Renal pelvis (tissue), 1 donor: ENCODE measurements at regions not wholly inside any gene's neighbourhood (a gene's known extent, or its start where the extent isn't known, plus 50 kb on each side); places are given as distances from the start of the nearest gene placed in this dataset.

Experiments used
- DNase-seq: peaks from one replicate; pipeline ENCODE4 v3.0.0-alpha.2; 2013

DNA sequence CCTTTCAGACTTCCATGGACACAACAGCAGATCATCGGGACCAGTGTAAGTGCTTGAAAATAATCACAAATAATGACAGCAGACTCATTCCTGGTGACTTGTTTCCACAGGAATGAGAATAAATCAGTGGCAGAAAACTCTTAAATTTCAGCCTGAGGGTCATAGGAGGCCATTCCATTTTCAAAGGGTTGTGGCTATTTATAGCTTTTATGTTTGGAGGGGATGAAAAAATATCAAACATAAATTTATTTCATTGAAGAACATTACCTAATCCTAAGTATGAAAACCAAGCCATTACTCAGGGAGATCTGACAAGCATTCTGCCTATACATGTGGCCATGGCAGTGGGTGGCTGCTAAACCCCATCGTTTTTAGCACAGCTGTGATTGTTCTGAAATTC, 173.6 kb upstream of the CNR1 start:
- no peak for DNase-seq

DNA sequence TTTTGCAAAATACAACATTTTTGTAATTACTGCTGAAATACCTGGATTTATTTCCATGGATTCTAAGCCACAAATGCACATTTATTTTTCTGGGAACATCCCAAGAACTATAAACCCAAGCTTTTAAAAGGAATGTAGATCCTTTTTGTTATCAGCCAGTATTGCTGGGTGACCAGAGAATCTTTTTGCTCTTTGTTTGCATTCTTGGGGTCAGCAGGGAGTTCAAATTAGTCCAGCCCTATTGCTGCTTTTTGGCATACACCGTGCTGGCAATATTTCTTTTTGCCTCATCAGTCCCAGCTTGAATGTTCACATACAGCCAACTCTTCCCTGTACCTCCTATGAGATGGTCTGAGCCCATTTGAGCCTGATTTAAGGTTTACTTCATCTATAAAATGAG, 155.2 kb upstream of the CNR1 start:
- no peak for DNase-seq

GRCh38 chr6:88311561-88311960, 145.4 kb upstream of the CNR1 start:
- no peak for DNase-seq

- DNase-seq = no peak
Measured at GRCh38 chr6:88304520-88304919, 138.4 kb upstream of the CNR1 start.

DNA sequence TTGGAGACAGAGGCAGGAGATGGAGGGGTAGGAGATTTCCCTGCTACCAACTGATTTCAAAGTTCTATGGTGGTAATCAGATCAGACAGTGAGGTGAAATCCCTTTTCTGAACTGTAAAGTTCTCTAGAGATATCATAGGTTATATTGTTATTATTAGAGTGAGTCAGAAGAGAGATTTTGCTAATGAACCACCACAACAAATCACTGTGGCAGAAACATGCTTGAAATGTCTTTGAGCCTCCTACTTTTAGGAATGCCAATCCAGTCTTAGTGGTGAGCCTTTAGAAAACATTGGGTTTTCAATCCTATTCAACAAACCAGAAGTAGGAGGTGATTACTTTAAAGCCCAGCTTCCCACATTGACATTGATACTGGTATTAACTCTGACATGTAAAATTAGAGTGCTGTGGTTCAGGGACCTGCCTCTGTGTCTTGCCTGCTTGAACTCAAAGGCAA, 136.7 kb upstream of the CNR1 start:
- no peak for DNase-seq

GRCh38 chr6:88301888-88302768, 136.0 kb upstream of the CNR1 start:
- DNase-seq = no peak

GRCh38 chr6:88301256-88301655, 135.1 kb upstream of the CNR1 start:
- no peak for DNase-seq

DNA sequence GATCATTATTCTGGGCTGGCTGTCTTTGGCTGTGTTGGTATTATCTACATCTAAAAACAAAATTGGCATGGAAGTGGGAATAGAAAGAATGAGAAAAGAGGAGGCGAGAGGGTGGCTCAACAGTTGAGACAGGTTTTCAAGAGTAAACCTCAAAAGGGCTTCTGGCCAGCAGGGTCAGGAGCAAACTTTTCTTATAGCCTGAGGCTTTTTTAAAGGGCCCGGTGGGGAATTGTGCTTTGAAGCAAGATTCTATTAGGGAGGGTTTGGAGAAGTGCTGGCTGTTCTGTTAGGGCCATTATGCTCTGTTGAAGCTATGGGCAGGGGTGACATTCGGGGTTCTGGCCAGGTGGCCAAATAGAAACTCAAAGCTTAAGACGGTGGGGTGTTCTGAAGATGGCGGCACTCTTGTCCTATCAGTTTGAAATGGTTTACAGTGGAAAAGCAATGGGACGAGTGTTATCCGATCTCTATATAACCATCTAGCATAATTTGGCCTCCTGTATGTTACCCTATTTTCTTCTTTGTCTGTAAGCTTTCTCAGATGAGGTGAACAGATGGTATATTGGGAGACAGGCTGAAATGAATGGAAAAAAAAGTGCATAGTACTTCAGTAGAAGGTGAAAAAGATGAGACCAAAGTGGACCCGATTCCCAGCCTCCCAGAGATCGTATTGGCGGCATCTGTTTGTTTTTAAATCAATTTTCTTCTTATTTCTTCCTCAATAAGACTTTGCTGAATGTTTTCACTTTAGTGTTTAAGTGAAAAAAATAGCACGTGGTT, 132.1 kb upstream of the CNR1 start:
- no peak for DNase-seq

GRCh38 chr6:88296694-88297093, 130.5 kb upstream of the CNR1 start:
- no peak for DNase-seq

- no peak for DNase-seq
Measured at GRCh38 chr6:88295663-88296062, 129.5 kb upstream of the CNR1 start.

DNA sequence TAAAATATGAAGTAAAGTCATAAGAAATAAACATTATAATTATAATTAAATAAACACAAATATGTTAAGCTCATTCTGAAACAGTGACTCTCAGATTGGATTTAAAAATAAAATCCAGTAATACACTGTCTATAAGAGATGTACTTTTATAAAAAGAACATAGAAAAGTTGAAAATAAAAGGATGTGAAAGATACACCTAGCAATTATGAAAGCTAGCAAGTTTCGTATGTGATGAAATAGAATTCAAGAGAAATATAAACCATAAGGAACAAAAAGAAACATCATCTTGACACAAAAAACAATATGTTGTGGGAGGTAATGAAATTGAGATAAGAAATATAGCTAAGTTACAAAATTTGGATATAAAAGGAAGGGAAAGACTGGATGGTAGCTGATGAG, 128.6 kb upstream of the CNR1 start:
- no peak for DNase-seq

GRCh38 chr6:88290411-88290810, 124.3 kb upstream of the CNR1 start:
- no peak for DNase-seq

- DNase-seq = no peak
Measured at GRCh38 chr6:88287696-88288095, 121.5 kb upstream of the CNR1 start.

DNA sequence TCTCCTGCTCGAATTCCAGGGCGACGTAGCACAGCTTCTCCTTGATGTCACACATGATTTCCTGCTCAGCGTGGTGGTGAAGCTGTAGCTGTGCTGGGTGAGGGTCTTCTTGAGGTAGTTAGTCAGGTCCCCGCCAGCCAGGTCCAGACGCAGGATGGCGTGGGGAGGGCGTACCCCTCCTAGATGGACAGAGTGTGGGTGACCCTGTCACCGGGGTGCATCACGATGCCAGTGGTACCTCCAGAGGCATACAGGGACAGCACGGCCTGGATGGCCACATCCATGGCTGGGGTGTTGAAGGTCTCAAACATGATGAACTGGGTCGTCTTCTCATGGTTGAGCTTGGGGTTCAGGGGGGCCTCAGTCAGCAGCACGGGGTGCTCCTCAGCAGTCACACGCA, 110.2 kb upstream of the CNR1 start:
- no peak for DNase-seq

- DNase-seq = peak; percentile 43
Measured at GRCh38 chr6:88268508-88268907, 102.4 kb upstream of the CNR1 start.

- DNase-seq = no peak
Measured at GRCh38 chr6:88266126-88266525, 100.0 kb upstream of the CNR1 start.

GRCh38 chr6:88263591-88263990, 97.4 kb upstream of the CNR1 start:
- no peak for DNase-seq

DNA sequence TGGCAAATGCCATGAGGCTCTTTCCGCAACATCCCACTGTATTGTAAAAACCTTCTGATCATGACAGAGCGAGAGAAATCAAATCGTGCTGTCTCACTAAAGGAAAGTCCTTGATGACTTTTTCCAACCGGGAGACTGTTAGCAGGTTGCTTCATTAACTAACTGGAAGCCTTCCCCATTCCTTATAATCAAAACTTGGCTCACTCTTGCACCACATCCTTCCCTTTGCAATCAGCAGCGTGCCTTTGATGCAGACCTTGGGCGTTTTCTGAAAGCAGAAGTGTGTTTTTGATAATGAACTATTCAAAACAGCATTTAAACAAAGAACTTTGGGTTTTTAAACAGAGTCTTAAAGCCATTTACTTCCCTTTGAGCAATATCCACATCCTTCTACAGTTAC, 96.2 kb upstream of the CNR1 start:
- DNase-seq = no peak

GRCh38 chr6:88251301-88251700, 85.2 kb upstream of the CNR1 start:
- no peak for DNase-seq

DNA sequence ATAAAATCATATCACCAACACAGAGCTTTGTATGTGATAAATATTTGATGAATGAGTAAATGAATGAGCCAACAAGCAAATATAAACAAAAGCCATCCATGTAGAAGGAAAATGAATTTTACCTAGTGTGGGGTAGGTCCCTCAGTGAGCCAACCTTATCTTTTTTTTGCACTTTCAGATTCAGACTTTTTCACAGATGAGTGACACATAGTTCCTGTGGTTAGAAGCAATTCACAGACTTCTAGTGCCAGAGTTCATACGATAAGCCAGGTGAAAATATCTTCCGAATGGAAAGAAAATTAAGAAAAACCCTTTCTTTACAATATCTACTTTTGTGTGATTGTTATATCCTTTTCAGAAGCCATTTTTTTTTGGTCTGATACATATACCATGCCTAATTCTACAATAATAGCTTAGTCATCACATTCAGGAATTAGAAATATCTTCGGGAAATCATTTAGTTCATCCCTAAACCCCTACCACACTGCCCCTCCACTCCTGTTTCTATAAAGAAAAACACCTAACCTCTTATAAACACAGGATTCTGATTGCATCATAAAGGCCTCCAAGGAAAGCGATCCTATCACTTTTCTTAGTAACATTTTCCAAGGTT, 82.7 kb upstream of the CNR1 start:
- DNase-seq = no peak

DNA sequence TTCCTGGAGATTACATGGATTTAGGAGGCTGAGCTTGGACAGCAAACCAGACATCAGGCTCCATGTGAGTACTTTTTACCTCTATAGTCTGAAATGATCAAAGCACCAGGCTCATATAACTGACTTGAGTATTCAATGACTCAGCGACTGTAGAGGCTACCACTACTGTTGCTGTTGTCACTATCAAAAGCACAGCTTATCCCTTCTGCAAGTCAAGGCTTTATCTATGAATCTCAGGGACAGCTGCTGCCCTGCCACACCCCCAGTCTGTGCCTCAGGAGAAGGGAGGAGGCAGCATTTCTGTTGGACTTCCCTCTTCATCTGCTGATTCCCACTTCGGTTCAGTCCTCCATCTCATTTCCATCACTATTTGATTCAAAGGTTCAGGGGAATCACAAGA, 80.5 kb upstream of the CNR1 start:
- no peak for DNase-seq

GRCh38 chr6:88244721-88245120, 78.6 kb upstream of the CNR1 start:
- no peak for DNase-seq

DNA sequence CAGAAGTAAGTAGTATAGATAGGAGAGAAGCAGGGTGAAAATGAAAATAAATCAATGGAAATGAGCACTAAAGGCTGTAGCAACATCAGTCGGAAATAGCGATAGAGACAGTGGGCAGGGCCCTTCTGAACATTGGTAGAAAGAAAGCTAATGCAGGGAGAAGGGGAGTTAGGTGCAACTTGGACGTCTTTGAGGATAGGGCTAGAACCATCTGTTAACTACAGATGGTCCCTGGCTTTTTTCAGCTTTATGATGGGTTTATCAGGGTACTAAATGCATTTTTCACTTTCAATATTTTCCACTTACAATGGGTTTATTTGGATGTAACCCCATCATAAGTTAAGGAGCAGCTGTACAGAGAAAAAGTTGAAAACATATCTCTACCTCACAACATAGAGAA, 72.8 kb upstream of the CNR1 start:
- no peak for DNase-seq
